ENCODE measurements at regions not wholly inside any gene's neighbourhood (a gene's known extent, or its start where the extent isn't known, plus 50 kb on each side); places are given as distances from the start of the nearest gene placed in this dataset.

GRCh38 chr13:47147812-47148119, 250.9 kb upstream of the HTR2A start:
- Mint-ChIP-seq H3K27me3 (peaks cover 6% of the 10 kb centered on the region), H3K9me3 (ENCODE audit: insufficient read depth) (no peaks in the 10 kb centered on the region), H3K4me1 (no peaks in the 10 kb centered on the region), H3K4me3 (no peak overlapping the region), H3K27ac (no peak overlapping the region)
- no peaks in the 10 kb centered on the region for H4K20me1 ChIP-seq (ENCODE audit: control insufficient read depth, insufficient read depth, low read length, poor library complexity, severe bottlenecking)
- no peaks in the 10 kb centered on the region for H3K4me1 ChIP-seq (ENCODE audit: control insufficient read depth in 2 of 2, insufficient read depth in 2 of 2, low read length in 2 of 2)
- WGBS (ENCODE audit: insufficient coverage) = no CpG with 5 or more reads among the region's 2 CpGs
- intact Hi-C loops (cut with micrococcal nuclease) = no loop called here
- no peaks in the 10 kb centered on the region for H3K36me3 ChIP-seq (replicated peaks in 1 of 2; ENCODE audit: control extremely low read depth in 1 of 2, control insufficient read depth in 1 of 2, extremely low read depth in 1 of 2, insufficient read depth in 2 of 2, low read length in 1 of 2)
- no peak for DNase-seq
- H3K79me2 ChIP-seq (ENCODE audit: control insufficient read depth, insufficient read depth, low read length) = no peaks in the 10 kb centered on the region
- CTCF ChIA-PET = no interaction called here
- H3K9ac ChIP-seq (ENCODE audit: low read length) = no peak overlapping the region
- H3K9me3 ChIP-seq (ENCODE audit: control extremely low read depth in 1 of 3, control insufficient read depth in 2 of 3, insufficient read depth in 1 of 3, low read length in 2 of 3) = peaks cover 0 to 1% (median 0%) of the 10 kb centered on the region in 3 donors
- no peak overlapping the region for H3K4me3 ChIP-seq (ENCODE audit: control extremely low read depth in 1 of 5, extremely low read depth in 1 of 5, insufficient read depth in 1 of 5, low read depth in 2 of 5, low read length in 4 of 5)
- H3K27ac ChIP-seq (ENCODE audit: low read length in 2 of 2) = no peak overlapping the region
- POLR2A ChIA-PET = no interaction called here
- no peak overlapping the region for H2AFZ ChIP-seq (ENCODE audit: insufficient read depth, low read depth, low read length, poor library complexity, severe bottlenecking)
- ATAC-seq (ENCODE audit: low read depth) = no peak
- no peak overlapping the region for H3K4me2 ChIP-seq (replicated peaks; ENCODE audit: low read depth, low read length, poor library complexity, severe bottlenecking)
- no peak for TF ChIP-seq CTCF (IDR thresholded peaks at IDR 0.05)
- TF ChIP-seq EZH2 (IDR thresholded peaks at IDR 0.05; ENCODE audit: borderline replicate concordance, insufficient read depth, low read depth, low read length, poor library complexity, severe bottlenecking) = no peak
- no peaks in the 10 kb centered on the region for H3K27me3 ChIP-seq (replicated peaks in 1 of 4; ENCODE audit: control extremely low read depth in 1 of 4, control insufficient read depth in 3 of 4, insufficient read depth in 4 of 4, low read length in 3 of 4)

- H3K9me3 ChIP-seq (ENCODE audit: control extremely low read depth in 1 of 3, control insufficient read depth in 2 of 3, insufficient read depth in 1 of 3, low read length in 2 of 3) = peaks cover 0 to 1% (median 0%) of the 10 kb centered on the region in 3 donors
- no peak overlapping the region for H3K4me2 ChIP-seq (replicated peaks; ENCODE audit: low read depth, low read length, poor library complexity, severe bottlenecking)
- no peak for TF ChIP-seq CTCF (IDR thresholded peaks at IDR 0.05)
- TF ChIP-seq EZH2 (IDR thresholded peaks at IDR 0.05; ENCODE audit: borderline replicate concordance, insufficient read depth, low read depth, low read length, poor library complexity, severe bottlenecking) = no peak
- no peaks in the 10 kb centered on the region for H3K9me3 Mint-ChIP-seq (ENCODE audit: insufficient read depth)
- ChIA-PET CTCF (no interaction called here), POLR2A (no interaction called here)
- ATAC-seq (ENCODE audit: low read depth) (no peak), DNase-seq (no peak)
- H3K27ac Mint-ChIP-seq = no peak overlapping the region
- H2AFZ ChIP-seq (ENCODE audit: insufficient read depth, low read depth, low read length, poor library complexity, severe bottlenecking) = no peak overlapping the region
- H3K79me2 ChIP-seq (ENCODE audit: control insufficient read depth, insufficient read depth, low read length) = no peaks in the 10 kb centered on the region
- H4K20me1 ChIP-seq (ENCODE audit: control insufficient read depth, insufficient read depth, low read length, poor library complexity, severe bottlenecking) = no peaks in the 10 kb centered on the region
- no peak overlapping the region for H3K27ac ChIP-seq (ENCODE audit: low read length in 2 of 2)
- intact Hi-C loops (cut with micrococcal nuclease) = no loop called here
- no peaks in the 10 kb centered on the region for H3K27me3 ChIP-seq (replicated peaks in 1 of 4; ENCODE audit: control extremely low read depth in 1 of 4, control insufficient read depth in 3 of 4, insufficient read depth in 4 of 4, low read length in 3 of 4)
- H3K4me3 Mint-ChIP-seq = no peak overlapping the region
- H3K4me3 ChIP-seq (ENCODE audit: control extremely low read depth in 1 of 5, extremely low read depth in 1 of 5, insufficient read depth in 1 of 5, low read depth in 2 of 5, low read length in 4 of 5) = no peak overlapping the region
- H3K4me1 Mint-ChIP-seq = no peaks in the 10 kb centered on the region
- H3K4me1 ChIP-seq (ENCODE audit: control insufficient read depth in 2 of 2, insufficient read depth in 2 of 2, low read length in 2 of 2) = no peaks in the 10 kb centered on the region
- no peak overlapping the region for H3K9ac ChIP-seq (ENCODE audit: low read length)
- 100% methylated on average over 1 of the region's 2 CpGs for WGBS (ENCODE audit: insufficient coverage)
- peaks cover 6% of the 10 kb centered on the region for H3K27me3 Mint-ChIP-seq
- no peaks in the 10 kb centered on the region for H3K36me3 ChIP-seq (replicated peaks in 1 of 2; ENCODE audit: control extremely low read depth in 1 of 2, control insufficient read depth in 1 of 2, extremely low read depth in 1 of 2, insufficient read depth in 2 of 2, low read length in 1 of 2)
These were observed 250.3 kb upstream of the HTR2A start for GRCh38 chr13:47146991-47147811.

Measured in B cell (primary cell).